ENCODE measurements at regions not wholly inside any gene's neighbourhood (a gene's known extent, or its start where the extent isn't known, plus 50 kb on each side); places are given as distances from the start of the nearest gene placed in this dataset.

DNA sequence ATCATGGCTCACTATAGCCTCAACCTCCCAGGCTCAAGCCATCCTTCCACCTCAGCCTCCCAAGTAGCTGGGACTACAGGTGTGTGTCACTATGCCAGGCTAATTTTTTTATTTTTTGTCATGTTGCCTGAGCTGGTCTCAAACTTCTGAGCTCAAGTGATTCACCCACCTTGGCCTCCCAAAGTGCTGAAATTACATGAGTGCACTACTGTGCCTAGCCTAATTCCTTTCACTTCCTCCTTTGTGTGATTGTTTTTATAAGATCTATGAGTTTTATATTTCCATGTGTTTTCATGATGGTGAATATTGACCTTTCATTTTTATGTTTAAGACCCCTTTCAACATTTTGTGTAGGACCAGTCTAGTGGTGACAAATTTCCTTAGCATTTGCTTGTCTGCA, 55.2 kb upstream of the IL12B start:
- no peak for DNase-seq

DNA sequence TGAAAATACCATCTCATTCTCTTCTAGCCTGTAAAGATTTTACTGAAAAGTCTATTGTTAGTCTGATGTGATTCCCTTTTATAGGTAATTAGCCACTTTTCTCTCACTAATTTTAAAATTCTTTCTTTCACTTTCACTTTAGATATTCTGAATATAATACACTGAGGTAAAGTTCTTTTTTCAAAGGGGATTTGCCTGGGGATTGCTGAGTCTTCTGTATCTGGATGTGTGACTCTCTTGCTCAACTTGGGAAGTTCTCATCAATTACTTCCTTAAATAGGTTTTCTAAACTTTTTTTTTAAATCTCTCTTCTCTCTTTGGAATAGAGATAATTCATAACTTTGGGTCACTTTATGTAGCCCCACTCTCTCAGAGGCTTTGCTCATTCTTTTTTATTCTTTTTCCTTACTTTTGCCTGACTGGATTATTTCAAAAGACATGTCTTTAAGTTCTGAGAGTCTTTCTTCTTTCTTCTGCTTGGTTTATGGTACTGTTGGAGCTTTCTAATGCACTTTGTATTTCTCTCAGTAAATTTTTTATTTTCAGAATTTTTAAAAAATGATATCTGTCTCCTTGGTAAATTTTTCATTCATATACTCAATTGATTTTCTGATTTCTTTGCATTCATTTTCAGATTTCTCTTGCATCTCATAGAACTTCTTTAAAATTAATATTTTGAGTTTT, 55.9 kb upstream of the IL12B start:
- DNase-seq: no peak

DNA sequence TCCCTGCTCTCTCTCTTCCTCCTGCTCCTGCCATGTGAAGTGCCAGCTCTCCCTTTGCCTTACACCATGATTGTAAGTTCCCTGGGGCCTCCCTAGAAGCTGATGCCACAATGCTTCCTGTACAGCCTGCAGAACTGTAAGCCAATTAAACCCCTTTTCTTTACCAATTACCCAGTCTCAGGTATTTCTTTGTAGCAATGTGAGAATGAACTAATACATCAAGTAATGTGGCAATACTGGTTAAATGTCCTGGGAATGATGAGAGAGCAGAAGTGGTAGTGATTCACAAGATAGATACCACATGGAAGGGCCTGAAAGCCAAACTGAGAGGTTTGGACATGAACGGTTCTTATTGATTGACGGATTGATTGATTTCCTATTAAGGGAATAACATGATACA, 62.6 kb upstream of the IL12B start:
- DNase-seq: no peak

DNA sequence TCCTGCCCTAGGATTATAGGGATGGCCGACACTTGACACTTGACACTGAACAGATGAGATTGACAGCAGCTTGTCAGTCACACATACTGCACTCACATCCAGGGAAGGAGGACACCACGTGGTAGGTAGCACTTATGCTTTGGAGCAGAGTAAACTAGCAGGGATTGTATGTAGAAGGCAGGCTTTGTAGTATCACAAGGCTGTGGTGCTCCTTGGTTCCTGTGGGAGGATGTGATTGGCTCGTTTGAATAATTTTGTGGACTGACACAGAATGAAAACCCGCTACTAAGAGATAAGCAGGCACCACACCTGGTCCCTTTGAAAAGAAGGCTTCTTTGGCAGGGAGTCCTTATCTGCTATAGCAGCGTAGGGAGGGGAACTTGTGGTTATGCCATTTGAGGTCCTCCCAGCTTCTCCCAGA, 63.6 kb upstream of the IL12B start:
- no peak for DNase-seq

DNA sequence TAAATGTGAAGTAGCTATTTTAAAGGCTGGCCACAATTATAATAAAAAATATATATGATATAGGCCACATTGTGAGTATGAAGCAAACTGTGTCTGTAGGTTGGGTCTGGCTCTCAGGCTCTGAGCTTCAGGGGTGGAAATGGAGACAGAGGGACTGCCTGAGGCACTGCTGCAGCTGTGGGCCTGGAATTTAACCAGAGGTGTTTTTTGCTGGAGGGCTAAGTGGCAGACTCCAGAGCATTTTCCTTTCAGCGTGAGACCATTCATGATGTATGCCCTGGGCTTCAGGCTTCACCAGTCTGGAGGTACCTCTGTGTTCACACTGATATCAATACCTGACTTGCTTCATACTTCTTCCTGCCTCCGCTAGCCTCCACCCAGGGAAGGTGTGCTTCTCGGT, 64.9 kb upstream of the IL12B start:
- DNase-seq: no peak

DNA sequence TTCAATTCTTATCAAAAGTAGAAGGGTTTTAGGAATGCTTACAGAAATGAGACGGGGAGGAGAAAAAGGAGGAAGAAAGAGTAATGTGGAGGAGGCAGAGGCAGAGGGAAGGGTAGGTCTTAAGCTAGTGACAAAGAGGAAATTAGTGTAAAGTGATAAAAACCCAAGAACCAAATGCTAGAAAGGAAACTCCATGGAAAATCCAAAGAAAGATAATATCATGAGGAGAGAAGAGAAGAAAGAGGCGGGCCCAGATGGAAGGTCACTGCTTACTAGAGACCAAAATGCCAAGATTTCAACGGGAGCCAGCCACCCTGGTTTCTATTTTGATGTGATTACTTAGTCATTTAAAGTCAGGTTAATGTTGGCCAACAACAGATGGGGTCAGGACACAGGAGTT, 68.6 kb upstream of the IL12B start:
- DNase-seq: no peak

DNA sequence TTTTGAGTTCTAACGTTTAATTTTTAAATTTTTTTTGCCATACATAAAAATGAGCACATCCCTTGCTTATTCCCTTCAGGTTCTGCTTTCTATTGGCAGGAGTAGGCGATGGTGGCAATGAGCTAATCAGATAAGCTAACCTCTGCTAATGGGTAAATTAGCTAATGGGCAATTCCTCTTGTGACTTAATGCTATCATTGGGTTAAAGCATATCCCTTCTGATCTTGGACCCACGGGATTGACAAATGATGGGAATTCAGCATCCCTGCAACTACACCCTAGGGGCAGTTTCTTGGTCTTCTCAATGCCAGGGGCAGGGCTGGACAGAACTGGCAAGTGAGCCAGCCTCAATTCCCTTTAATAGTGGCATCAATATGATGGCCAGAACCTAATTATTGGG, 70.2 kb upstream of the IL12B start:
- no peak for DNase-seq

DNA sequence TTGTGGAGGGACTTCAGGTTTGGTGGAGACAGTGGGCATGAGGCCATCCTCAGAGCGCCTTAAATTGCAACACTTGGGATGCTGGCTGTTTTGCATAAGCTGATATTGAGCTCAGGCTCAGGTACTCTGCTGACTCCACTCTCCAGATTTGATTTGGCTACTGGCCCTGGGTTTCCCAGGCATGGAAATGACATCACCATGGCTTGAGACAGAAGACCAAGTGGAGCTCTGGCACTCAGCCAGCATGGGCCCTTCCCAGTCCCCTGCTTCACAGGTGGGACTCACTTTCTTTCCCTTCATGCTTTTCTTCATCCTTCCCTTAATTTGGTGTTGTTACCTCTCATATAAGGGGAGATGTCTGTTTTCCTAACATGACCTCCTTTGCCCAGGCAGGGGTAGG, 72.0 kb upstream of the IL12B start:
- DNase-seq: no peak

DNA sequence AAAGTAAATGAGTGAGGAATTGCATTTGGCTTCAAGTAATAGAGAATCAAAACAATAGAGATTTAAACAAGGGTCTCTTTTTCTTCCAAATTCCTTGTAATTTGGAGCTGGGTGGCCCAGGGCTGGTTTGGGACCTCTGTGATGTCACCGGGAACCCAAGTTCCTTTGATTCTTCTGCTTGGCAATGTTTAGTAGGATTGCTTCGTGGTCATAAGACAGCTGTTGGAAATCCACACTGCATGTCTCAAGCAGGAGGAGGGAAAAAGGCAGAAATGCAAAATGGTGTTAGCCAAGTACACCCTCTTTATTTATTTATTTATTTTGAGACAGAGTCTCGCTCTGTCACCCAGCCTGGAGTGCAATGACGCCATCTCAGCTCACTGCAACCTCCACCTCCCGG, 72.6 kb upstream of the IL12B start:
- no peak for DNase-seq

DNA sequence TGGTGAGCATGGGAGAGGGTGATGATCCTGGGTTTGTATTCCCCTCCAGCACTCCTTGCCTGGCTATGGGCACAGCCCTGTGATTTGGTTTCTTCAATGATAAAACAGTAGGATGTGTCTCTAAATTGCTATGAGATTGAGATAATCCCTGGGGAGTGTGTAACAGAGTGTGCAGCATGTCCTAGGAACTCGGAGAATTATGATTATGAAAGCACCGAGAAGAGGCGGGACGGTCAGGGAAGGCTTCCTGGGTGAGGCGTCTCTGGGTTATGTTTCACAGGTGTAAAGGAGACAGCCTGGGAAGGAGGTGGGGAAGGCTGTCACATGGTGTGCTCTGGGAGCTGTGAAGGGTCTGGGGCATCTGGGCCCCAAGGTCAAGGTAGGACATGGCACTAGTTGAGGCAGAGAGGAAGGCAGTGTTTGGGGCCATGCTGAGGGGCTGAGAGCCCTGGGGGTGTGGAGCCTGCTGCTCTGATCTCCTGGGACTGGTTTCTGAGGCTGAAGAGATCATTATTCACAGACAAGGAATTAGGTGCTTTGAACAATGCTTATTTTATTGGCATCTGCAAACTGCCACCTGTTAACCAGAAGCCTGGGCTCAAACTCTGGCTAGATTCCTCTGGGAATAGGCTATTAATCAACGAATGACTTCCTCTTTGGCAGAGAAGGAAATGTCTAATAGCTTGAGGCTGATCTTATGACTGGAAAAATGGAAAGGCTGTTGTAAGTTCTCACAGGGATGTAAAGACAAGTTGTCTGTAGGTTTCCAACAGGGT, 73.8 kb upstream of the IL12B start:
- no peak for DNase-seq

DNA sequence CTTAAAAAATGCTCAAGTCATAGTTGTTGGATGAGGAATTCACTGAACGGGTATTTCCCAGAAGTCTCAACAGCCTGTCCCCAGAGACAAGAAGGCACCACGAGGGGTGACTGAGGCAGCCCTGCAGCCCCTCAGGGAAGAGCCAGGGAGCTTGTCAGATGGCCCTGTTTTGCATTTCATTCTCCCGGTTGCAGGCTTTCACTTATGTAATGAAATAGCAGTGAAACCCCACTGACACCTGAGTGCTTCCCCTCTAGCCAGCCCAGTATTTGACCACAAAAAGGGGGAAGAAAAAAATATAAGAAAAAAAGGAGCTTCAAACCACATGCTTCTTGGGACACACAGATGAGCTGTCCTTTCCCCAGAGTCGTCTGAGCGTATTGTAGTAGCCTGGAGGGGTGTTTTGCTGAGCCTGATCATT, 75.3 kb upstream of the IL12B start:
- no peak for DNase-seq

DNA sequence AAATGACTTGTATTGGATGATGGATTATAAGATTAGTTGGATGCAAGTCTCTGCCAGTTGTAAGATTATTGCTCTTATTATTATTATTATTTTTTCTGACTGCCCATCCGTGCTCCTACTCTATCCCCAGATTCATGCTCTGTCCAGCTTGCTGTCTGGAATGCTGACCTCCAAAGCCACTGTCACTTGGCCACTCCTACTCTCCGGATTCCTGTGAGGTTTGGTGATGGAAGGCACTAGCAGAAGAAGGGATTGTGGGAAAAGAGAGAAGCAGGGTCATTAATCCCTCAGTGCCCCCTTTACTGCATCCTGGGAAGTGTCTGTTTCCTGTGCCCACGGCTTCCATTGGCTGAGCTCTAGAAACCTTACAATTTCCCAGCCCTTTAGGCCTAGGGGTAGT, 76.3 kb upstream of the IL12B start:
- no peak for DNase-seq

DNA sequence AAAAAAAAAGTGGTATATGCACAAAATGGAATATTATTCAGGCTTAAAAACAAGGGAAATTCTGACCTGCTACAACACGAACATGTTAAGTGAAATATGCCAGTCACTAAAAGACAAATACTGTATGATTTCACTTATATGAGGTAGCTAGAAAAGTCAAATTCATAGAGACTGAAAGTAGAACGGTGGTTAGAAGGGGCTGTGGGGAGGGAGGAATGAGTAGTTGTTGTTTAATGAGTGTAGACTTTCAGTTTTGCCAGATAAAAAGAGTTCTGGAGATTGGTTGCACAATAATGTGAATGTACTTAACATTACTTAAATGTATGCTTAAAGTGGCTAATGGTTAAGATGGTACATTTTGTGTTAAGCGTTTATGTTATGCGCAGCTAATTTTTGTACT, 79.5 kb upstream of the IL12B start:
- no peak for DNase-seq

DNA sequence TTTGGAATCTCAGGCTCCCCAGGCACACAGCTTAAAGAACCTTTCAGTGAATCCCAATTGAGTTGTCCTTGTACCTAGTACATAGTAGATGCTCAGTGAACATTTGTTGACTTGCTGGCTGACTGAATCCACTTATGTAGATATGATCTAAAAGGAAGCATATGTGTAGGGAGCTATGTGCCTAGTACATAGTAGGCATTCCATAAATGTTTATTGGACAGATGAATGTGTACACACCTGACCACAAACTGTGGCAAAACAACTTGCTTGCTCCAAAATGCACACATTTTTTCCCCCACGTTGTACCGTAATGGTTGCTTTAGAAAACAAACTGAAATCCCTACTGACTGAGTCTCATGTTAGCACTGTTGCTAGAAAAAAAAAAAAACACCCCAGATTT, 80.2 kb upstream of the IL12B start:
- no peak for DNase-seq

DNA sequence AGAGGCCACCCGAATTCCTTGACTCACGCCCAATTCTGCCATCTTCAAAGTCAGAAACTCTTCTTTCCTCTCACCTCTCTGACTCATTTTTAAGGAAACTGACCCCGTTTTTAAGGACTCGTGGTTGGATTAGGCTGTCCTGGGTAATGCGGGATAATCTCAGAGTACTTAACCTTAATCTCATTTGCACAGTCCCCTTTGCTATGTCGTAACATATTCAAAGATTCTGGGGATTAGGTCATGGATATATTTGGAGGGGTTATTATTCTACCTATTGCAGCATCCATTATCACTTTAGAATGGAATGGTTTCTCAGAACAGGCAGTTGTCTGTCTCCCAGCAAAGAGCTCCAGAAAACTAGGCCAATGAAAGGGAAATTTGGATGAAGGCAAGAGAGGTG, 80.8 kb upstream of the IL12B start:
- DNase-seq: no peak

DNA sequence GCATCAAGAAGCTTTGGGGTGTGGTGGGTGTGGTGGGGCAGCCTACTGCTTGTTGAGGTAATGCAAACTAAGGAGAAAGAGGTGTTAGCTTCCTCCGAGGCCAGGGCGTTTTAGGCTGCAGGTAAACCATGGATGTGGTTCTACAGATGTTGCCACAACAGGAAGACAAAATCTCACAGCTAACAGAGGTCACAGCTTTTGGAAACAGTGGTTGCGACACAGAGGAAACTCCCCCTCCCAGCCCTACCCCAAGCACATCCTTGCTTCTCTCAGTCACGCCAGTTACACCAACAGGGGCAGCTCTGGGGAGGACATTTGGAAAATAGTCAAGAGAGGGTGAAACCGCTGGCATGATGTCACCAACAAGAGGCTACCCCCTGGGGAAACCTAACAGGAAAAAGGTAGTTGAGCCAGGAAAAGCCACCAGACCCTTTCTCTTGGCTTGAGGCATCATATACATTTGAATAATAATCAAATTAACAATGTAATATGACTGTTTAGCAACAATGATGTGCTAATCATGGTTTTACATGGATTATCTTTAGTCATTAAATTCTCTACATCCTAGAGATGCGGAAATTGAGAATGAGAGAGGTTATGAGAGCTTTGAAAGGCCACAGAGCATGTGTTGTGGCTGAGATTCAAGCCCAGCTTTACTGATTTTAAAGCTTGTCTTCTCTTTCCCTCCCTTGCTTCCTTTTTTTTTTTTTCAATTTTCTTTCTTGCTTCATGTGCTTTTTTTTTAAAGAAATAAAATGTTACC, 82.2 kb upstream of the IL12B start:
- DNase-seq: no peak

DNA sequence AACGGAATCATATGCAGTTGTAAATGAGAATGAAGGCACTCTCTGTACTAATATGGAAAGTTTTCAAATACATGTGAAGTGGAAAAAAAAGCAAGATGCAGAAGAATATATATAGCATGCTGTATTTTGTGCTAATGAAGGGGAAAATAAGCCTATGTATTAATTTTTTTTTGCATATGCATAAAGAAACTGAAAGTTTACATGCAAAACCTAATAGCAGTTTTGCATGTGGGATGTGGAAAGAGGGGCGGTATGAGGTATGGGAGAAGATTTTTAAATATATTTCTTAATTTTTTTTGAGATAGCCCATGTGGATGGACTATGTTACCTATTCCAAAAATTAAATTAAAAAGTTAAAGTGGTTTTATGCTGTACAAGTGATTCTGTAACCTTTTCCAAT, 83.7 kb upstream of the IL12B start:
- DNase-seq: no peak

DNA sequence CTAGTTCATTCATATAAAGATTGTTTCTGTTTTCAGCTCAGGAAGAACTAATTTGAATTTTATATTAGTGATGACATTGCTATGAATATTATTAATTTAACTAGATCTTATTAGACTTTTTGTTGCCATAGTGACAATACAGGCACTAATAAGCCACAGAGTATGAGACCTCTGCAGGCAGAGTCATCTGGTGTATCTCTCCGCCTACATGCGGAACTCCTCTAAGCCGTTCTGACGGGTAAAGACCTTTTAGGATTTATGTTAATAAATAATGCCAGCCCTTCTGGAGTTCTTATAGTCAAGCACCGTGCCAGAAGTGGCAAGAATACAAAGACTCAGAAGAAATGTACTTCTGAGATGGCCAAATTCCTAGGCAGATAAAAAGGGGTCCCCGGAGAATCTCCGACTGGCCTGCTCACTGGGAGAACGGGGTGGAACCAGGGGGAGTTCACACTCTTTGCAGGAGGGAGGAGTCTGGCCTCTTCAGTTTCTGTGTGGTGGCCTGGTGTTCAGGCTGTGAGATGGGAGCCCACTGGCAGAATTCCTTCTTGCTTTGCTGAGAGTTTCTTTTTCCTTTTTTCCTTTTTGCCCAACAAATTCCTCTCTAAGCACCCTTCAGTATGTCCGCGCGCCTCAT, 85.1 kb upstream of the IL12B start:
- no peak for DNase-seq

DNA sequence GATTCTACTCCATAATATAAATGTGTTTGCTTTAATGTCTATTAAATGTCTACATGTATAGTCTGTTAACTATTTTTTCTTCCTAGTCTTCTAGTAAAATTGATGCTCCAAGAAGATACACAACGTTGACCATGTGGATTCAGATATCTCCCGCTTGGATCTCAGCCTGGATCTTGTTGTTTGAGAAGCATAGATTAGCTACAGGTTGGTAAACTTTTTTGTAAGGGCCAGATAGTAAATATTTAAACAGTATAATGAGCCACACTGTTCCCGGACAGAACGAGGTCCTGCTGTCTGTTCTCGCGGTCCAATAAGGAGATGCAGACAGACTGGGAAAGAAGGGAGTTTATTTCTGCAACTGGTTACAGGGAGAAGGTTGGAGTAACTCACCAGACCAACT, 86.2 kb upstream of the IL12B start:
- no peak for DNase-seq

DNA sequence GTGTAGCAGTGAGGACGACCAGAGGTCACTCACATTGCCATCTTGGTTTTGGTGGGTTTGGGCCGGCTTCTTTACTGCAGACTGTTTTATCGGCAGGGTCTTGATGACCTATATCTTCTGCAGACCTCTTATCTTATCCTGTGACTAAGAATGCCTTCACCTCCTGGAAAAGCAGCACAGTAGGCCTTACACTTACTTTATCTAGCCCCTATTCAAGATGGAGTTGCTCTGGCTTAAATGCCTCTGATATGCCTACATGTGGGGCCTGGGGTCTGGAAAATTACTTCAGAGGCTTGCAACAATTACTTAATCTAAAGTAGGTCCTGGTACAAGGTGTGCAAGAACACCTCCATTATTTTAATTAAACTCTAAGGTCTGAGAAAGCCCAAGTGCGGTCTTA, 86.9 kb upstream of the IL12B start:
- DNase-seq: no peak

DNA sequence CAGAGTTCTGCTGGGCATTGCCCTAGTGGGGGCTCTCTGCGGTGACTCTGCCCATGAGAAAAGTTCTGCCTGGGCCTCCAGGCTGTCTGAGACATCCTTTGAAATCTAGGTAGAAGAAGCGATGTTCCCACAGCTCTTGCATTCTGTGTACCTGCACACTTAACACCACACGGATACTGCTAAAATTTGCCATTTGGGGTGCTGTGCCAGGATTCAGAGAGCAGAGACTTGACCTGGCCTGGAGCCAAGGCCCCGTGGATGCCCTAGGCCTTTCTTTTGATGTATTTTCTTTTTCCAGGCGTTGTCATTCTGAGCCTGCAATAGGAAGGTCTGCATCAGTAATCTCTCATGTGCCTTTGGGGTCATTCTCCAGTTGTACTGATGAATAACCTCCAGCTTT, 89.3 kb upstream of the IL12B start:
- no peak for DNase-seq

DNA sequence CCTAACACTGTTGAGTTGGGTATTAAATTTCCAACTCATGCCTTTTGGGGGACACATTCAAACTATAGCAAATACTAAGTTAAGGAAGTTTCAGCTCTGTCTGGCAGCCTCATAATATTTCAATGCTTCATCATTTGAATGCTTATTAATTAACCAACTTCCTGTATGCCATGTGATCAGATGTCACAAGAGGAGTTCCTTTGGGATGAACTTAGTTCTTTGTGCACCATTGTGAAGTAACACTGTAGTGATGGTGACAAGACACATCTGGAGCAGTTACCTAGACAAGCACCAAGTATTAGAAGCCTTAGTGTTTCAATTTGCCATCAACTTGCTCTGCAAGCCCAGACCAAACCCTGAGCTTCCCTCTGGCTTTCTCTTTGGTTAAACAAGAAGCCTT, 90.7 kb upstream of the IL12B start:
- no peak for DNase-seq

DNA sequence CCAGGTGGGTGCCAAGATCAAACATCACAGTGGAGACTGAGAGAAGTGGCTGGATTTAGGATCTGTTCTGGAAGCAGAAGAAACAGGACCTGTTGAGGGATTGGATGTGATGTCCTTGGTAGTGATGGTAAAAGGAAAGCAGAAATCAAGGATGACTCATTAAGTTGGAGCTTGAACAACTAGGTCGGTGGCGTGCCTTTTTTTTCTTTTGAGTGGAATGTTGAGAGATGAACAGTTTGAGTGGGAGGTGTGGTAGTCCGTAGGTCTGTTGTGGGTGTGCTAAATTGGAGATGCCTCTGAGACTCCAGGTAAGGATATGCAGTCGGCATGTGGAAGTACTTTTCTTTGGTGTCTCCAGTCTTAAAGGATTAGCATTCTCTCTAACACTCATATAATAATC, 92.1 kb upstream of the IL12B start:
- no peak for DNase-seq
